HG03565 (cell line): ENCODE measurements at regions not wholly inside any gene's neighbourhood (a gene's known extent, or its start where the extent isn't known, plus 50 kb on each side); places are given as distances from the start of the nearest gene placed in this dataset.
"Not testable (repeated sequence)": the region's sequence is repeated elsewhere in the genome, so short reads cannot be mapped to it uniquely, and the experiment has no call there.

Source experiments
- ATAC-seq: cut with Tn5 transposase; IDR thresholded peaks from one replicate; pipeline ENCODE4 v1.9.1; 2021; ENCODE audit warnings: mild to moderate bottlenecking, moderate library complexity; ENCODE audit not compliant: unreplicated experiment

DNA sequence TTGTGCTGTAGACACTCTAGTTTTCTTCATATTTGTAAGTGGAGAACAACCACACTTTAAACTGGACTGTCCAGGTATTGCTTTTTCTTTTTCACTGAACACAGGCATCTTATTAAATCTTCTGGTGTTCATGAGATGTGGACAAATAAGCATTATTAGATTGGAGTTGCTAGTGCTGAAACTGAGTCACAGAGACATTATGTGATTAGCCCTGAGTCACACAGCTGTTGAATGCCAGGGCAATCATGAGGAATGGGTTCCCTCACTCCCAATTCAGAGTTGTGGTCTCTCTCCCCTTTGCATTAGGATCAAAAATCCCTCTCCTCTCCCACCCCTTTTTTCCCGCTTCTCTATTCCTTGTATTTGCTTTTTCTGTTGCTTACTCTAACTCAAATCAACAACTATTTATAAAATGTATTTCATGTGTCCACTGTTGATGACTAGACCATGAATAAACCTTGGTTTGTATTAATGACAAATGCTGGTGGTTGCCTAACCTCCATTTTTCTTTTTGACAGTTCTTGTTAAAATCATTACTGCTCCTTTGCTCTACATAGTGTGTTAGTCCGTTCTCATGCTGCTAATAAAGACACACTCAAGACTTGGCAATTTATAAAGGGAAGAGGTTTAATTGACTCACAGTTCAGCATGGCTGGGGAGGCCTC lies 738.2 kb downstream of the BRINP1 start:
- ATAC-seq, result no peak

DNA sequence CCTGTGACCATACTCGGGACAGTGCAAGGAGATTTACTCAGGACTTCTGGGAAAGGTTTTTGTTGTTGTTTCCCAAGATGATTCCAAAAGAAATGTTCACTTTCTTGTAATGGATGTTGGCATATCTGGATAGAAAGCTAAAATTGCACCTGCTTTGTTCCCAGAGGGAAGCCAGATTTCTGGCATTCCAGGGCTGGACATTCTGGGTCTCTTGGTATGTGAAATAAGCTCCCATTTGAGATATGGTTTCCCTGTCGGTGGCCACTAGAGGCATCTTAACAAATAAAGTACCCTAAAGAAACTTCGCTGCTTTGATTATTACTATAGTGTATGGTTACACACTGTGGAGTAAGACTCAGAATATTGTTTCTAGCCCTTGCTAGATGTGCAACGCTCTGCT lies 737.3 kb downstream of the BRINP1 start:
- ATAC-seq, result no peak

DNA sequence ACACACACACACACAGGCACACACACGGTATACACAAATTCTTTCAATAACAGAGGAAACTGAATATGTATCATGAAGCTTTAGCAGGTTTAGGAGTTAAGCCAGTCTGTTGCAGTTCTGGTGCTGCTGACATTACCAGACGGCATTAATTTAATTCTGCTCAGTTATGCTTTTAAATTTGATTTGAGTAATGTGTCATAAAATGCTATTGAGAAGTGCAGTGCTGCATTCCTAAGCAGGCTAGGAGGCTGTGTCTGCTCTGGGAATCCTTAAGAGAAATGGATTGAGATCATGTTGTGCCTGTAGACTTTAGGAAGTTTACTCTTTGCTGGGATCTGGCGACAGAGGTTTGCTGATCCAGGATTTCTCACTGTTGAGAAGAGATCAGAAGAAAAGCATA lies 733.8 kb downstream of the BRINP1 start:
- no peak for ATAC-seq

DNA sequence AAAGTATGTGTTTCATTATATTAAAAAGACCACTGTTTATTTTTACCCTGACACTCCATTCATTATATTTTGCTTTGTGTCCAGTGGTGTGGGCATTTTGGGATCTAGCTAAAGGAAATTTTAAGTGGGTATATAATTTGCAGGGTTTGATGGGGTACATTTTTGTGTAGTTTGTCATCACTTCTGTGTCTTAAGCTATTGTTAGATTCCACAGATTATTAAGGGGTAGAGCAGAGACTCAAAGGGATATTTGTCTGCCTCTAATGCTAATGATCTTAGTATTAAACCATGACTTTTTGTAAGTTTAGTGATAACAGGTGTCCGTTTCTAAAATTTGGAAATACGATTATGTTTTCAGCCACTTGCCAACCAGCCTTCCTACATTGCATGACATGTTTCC lies 731.6 kb downstream of the BRINP1 start:
- ATAC-seq, result no peak

DNA sequence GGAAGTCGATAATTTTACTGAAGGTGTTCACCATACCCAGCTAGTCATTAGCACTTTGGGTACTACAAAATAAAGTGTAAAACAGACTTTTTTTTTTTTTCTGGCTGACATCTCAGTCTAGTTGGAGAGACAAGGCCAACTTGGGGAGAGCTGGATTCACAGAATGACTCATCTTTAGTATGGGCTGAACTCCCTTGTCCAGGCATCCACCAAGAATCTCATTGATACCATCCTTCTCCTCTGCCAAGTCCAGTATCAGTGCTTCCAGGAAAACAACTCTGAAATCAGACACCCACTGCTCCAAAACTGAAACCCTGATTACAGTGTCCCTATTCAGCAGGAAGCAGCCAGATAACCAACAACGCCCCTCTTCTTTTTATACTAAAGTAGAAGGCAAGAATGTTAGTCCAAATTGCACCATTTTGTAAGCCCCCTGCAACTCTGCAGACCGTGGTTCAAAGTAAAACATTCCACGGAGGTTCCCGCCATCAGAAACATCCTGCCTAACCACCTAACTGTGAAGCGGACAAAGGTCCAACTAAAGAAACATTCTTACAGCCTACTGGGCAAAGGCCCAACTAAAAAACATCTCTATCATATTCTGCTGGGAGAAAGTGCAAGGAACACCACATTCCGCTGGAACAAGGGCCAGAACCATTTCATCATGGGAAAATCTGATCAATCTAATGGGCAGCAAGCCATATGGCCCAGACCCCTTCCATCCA lies 728.2 kb downstream of the BRINP1 start:
- no peak for ATAC-seq

DNA sequence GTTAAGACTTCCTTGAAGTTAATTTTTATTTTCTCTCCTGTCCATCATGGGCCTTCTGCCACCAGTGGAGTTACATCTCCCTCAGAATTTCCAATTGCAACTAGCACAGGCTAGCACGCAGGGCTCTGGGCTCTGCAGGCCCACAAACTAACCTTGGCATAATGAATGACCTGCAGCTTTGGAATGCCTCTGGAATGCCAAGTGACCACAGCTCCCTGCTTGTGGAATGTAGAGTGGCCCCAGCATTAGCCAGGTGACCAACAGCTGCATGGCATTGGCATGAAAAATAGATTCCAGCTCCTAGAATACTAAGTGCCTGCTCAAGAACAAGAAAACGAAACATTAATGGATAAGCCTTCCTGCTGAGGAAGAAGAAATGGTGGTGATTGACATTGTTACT lies 726.1 kb downstream of the BRINP1 start:
- no peak for ATAC-seq

DNA sequence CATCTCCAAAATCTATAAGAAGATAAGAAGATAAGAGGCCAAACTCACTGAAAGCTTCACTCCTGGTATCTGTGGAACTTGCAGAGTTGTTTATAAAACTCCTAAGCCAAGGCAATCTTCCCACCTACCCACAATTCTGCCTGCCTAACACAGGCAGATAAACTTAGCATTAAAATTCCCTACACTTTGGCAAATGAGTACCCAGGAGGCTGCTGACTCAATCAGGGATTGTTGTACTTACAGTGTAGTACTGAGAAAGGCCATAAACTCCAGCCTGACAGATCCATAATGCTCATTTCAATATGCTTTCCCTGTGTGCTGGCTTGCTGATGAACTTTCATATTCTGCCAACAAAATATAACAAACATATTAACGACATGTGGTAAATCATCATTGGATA lies 725.2 kb downstream of the BRINP1 start:
- no peak for ATAC-seq

DNA sequence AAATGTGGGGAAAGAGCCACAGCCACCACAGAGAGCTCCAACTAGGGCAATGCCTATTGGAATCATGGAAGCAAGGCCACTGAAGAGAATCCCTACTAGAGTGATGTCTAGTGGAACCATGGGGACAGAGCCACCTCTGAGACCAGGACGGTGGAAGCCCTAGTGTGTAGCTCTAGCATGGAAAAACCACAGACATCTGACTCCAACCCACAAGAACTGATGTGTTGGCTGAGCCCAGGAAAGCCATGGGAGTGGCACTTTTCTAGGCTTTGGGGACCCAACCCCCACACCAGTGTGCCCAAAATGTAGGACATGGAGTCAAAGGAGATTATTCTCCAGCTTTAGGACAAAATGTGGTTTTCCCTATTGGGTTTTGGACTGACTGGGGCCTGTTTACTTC lies 721.9 kb downstream of the BRINP1 start:
- ATAC-seq, result no peak

DNA sequence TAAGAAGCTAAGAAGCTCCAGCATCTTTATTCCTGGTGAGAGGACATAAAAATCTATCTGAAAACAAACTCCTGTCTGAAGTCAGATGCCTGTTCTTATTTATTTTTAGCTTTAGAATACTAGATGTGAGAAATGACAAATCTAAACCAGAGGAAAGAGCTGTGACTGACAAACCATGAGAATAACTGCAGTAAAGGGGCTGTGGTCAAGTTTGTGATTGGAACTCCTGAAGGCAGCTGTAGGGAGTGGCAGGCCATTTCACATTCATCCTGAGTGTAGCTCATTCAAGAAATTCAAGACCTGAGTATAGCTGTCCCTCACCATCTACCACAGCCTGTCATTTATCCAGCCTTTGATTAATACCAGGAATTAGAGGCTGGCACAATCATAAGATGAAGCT lies 718.8 kb downstream of the BRINP1 start:
- ATAC-seq, result no peak

DNA sequence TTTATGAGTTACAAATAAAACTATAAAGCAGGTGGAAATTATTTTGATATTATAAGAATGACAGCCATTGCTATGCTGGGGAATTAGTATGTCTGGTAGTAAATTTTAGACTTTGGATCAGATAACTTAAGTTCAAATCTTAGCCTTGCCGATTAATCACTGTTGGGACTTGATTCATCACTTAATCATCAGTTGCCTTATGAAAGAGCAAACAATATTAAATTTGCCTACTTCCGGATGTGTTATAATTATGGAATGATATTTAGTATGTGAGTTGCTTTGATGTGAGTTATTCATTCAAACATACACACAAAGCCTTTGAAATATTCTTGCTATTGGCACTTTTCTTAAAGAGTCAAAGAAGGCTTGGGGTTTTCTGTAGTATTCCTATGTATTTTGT lies 717.7 kb downstream of the BRINP1 start:
- no peak for ATAC-seq

DNA sequence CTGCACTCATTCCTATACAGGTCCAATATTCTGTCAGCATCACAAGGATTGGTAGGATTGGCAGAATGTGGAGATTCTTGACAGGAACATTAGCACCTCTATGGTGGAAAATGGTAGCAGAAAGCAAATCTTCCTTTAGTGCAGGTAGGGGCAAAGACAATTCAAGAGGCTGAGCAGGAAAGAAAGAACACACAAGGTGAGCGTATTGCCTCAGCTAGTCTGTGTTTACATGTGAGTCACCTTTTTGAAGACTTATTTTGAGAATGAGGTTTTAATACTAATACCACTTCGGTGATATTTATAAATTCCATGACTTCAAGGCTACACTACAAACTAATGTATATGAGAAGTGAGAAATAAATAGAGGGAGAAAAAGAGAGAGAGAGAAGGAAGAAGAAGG lies 717.0 kb downstream of the BRINP1 start:
- ATAC-seq, result no peak

DNA sequence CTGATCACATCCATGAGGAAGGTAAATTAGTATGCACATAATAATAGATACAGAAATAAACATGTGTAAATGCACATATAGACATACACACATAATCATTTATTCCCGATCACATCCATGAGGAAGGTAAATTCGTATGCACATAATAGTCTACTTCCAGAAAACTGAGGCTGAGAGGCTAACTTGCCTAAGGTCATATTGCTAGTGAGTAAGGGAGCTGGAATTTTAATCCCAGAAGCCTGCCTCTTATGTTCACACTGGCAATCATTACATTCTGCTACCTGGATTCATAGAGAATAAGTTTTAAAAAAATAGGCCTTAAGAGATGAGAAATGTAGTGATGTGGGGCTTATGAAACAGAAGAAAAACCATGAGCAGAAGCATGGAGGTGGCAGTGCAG lies 716.3 kb downstream of the BRINP1 start:
- no peak for ATAC-seq

DNA sequence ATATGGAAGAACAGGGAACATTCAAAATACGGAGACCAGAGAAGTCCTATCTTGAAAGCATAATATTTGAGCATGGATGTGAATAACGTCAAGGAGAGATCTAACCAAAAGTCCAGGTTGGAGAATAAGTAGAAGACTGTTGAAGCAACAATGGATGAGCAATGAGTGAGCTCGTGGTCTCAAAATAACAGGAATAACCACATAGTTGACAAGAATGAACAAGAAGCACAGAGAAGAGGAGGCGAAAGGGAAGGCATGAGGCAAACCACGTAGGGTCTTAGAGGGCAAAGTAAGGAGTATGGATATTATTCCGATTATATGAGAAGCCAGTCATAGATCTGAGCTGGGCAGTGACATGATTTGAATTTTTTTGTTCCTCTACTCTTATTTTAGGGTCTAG lies 710.2 kb downstream of the BRINP1 start:
- ATAC-seq, result no peak

DNA sequence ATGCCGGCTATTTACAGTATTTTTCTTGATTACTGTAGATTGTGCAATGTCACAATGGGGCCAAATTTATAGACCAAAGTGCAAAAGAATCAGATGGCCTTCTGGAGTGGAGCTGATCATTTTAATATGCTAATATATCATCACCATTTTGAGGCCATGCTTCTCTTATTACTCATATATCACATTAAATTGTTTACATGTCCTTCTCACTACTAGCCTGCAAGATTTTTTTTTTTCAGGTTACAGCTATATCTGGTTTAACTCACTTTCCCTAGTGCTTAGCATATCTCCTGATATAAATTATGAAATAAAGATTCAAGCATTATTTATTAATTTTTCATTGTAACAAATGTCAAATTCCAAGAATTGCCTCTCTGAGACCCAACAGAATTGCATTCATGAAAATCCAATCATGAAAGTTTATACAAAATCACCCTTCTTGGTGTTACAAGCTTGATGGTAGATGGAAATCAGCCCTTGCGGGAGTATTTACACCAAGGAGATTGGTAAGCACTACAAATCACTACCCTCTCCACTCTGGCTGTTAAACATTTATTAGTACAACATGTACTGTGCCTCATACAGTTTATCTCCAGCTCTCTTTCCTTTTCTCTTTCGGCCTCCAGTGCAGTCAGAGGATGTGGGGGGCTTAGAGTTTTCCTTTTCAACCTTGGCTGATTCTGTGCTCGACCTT lies 703.9 kb downstream of the BRINP1 start:
- ATAC-seq, result no peak

DNA sequence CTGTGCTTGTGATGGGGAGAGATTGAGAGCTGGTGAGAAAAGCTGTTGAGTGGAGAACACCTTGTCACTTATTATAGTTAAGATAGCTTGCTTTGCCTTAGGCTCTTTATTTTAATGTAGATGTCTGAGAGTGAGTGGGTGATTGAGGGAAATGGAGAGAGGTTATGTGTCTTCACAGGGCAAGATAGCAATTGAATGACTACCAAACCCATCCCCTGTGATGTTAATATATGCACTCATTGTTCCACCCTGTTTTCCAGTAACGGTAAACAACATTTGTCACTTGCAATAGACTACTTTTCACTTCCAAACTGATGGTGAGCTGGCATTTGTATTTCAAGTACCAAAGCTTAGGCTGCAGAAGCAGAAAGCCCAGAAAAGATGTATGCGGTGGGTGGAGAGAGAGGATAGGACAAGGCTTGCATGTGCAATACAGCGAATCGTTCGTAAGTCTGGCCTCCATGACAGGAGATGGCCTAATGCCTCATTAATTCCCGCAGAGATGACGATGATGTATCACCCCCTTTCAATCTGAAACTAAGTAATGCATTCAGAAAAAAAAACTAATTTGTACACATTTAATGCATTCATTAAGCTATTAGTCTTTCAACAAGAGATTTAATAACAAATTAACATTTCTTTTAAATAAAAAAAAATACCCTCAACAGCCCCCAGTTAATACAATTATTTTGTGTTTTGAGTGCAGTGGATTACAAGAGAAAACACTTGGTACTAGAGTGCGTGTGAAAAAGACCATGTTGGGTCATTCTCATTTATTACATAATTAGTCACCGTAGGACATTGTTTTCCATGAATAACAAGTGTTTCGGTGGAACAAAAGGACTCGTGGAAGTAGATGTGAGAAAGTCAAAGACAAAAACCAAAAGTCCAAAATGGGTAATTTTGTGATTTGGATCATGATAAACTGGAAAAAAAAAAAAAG lies 699.0 kb downstream of the BRINP1 start:
- no peak for ATAC-seq

DNA sequence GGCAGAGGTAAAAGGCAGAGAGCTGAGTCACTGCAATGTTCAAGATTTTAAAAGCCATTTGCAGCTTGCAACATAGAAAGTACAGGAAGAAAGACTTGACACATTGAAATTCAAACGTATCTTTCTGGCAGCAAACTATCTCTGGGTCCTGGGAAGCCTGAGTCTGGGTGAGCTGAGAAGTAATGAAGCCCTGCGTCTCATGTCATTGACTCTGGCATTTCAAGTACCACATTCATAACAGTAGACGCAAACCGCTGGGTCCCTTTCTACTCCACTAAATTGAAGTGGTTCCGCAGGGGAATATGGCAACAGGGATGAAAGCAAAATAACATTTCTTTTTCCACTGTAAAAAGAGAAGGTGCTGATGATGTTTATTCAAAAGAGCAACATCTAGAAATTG lies 694.3 kb downstream of the BRINP1 start:
- ATAC-seq, result no peak

DNA sequence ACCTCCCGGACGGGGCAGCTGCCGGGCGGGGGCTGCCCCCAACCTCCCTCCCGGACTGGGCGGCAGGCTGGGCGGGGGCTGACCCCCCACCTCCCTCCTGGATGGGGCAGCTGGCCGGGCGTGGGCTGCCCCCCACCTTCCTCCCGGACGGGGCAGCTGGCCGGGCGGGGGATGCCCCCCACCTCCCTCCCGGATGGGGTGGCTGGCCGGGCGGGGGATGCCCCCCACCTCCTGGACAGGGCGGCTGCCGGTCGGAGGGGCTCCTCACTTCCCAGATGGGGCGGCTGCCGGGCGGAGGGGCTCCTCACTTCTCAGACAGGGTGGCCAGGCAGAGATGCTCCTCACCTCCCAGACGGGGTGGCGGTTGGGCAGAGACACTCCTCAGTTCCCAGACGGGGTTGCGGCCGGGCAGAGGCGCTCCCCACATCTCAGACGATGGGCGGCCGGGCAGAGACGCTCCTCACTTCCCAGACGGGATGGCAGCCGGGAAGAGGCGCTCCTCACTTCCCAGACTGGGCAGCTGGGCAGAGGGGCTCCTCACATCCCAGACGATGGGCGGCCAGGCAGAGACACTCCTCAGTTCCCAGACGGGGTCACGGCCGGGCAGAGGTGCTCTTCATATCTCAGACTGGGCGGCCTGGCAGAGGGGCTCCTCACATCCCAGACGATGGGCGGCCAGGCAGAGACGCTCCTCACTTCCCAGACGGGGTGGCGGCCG lies 691.1 kb downstream of the BRINP1 start:
- ATAC-seq, result not testable (repeated sequence)

DNA sequence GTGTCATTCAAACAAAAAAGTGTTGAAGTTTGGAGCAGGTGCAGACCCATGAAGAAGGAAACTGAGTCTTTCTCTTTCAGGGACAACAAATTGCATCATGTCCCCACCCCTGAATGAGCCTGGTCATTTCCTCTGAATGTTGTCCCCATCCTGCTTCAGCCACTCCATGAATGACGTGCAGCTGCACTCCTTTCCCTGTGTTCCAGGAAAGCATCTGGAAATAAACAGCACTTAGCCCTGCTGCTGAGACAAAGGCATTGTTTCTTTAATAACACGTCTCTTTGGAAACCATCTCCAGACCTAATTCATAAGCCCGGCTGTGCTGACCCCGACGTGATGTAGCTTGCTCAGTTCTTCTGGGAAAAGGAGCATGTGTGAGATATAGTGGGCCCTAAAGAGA lies 682.3 kb downstream of the BRINP1 start:
- no peak for ATAC-seq

DNA sequence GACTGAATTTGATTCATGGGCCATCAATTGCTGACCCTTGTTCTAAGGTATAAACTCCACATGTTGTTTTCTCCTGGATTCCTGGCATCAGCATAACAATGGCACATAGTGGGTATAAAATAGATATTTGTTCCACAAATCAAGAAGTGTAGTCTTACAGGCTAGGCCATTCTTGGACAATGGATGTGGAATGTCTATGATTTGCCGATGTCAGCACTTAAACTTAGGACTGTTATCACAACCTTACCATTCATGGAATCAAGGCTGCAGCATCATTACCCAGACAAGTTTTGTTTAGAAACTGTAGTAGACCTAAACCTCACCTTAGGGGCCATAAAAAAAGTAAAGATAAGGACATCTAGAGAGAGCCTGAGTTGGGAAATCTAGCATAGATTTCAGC lies 680.0 kb downstream of the BRINP1 start:
- no peak for ATAC-seq

DNA sequence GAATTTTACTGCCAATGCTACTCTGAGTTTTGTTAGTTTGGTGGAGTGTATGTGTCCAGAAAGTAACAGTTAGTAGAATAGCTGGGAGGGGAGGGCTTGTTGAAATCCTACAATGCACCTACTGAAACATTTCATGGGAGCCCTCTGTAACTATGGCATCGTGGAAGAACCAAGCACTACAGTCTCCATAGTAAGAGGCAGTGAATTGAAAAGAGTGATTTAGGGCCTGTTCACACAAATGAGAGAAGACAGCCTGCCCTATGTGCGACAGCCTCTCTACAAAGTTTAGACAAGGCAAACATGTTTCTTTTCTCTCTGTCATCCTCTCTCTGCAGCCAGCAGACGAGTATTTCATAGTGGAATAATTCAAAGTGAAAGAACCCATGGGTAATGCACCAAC lies 676.6 kb downstream of the BRINP1 start:
- ATAC-seq, result no peak

DNA sequence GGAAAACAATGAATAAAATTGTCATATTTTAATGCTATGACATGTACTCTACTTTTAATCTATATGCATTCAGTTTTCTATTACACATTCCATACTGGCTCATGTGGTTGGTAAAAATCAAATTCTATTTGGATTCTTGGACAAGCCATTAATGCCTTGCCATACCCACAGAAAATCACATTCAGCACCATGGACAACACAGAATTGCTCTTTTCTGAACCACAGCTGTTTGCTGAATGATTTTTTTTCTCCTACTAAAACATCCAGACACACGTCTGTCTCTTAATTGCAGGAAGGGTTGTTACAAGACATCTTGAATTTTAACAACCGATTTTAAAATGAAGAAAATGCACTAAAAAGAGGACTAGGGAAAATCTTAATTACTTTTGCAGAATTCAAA lies 675.6 kb downstream of the BRINP1 start:
- no peak for ATAC-seq
